ENCODE measurements at regions not wholly inside any gene's neighbourhood (a gene's known extent, or its start where the extent isn't known, plus 50 kb on each side); places are given as distances from the start of the nearest gene placed in this dataset.

- TF ChIP-seq CTCF (IDR thresholded peaks at IDR 0.05; ENCODE audit: low read depth, low read length, missing control alignments): no peak
- H3K4me3 ChIP-seq (replicated peaks; ENCODE audit: low read depth, low read length): no peak overlapping the region
- no peak for DNase-seq (ENCODE audit: extremely low read depth, low read depth)
Measured at GRCh38 chr9:24841993-24842392, 296.3 kb upstream of the IZUMO3 start.

GRCh38 chr9:24832307-24832706, 286.6 kb upstream of the IZUMO3 start:
- no peak overlapping the region for H3K4me3 ChIP-seq (replicated peaks; ENCODE audit: low read depth, low read length)
- no peak for DNase-seq (ENCODE audit: extremely low read depth, low read depth)
- TF ChIP-seq CTCF (IDR thresholded peaks at IDR 0.05; ENCODE audit: low read depth, low read length, missing control alignments): peak; percentile 5

GRCh38 chr9:24828687-24829086, 283.0 kb upstream of the IZUMO3 start:
- DNase-seq (ENCODE audit: extremely low read depth, low read depth): no peak
- no peak overlapping the region for H3K4me3 ChIP-seq (replicated peaks; ENCODE audit: low read depth, low read length)
- no peak for TF ChIP-seq CTCF (IDR thresholded peaks at IDR 0.05; ENCODE audit: low read depth, low read length, missing control alignments)

- no peak for TF ChIP-seq CTCF (IDR thresholded peaks at IDR 0.05; ENCODE audit: low read depth, low read length, missing control alignments)
- no peak overlapping the region for H3K4me3 ChIP-seq (replicated peaks; ENCODE audit: low read depth, low read length)
- no peak for DNase-seq (ENCODE audit: extremely low read depth, low read depth)
Measured at GRCh38 chr9:24824607-24825006, 278.9 kb upstream of the IZUMO3 start.

GRCh38 chr9:24820196-24820595, 274.5 kb upstream of the IZUMO3 start:
- no peak overlapping the region for H3K4me3 ChIP-seq (replicated peaks; ENCODE audit: low read depth, low read length)
- DNase-seq (ENCODE audit: extremely low read depth, low read depth): no peak
- no peak for TF ChIP-seq CTCF (IDR thresholded peaks at IDR 0.05; ENCODE audit: low read depth, low read length, missing control alignments)

GRCh38 chr9:24817756-24818155, 272.1 kb upstream of the IZUMO3 start:
- H3K4me3 ChIP-seq (replicated peaks; ENCODE audit: low read depth, low read length): no peak overlapping the region
- no peak for DNase-seq (ENCODE audit: extremely low read depth, low read depth)
- TF ChIP-seq CTCF (IDR thresholded peaks at IDR 0.05; ENCODE audit: low read depth, low read length, missing control alignments): no peak

GRCh38 chr9:24816006-24816405, 270.3 kb upstream of the IZUMO3 start:
- DNase-seq (ENCODE audit: extremely low read depth, low read depth): no peak
- TF ChIP-seq CTCF (IDR thresholded peaks at IDR 0.05; ENCODE audit: low read depth, low read length, missing control alignments): no peak
- H3K4me3 ChIP-seq (replicated peaks; ENCODE audit: low read depth, low read length): no peak overlapping the region

All from HFF-Myc (cell line).